ENCODE measurements at regions not wholly inside any gene's neighbourhood (a gene's known extent, or its start where the extent isn't known, plus 50 kb on each side); places are given as distances from the start of the nearest gene placed in this dataset.
"Not testable (repeated sequence)": the region's sequence is repeated elsewhere in the genome, so short reads cannot be mapped to it uniquely, and the experiment has no call there.

- H3K27me3 Mint-ChIP-seq (ENCODE audit: low read depth); H3K27ac Mint-ChIP-seq (ENCODE audit: unreplicated experiment): not testable (repeated sequence)
Measured at GRCh38 chr7:35914214-35914613, 113.4 kb downstream of the SEPTIN7 start.

GRCh38 chr7:35915247-35915955 is 114.5 kb downstream of the SEPTIN7 start:
- not testable (repeated sequence) for H3K27me3 Mint-ChIP-seq (ENCODE audit: low read depth); H3K4me1 Mint-ChIP-seq (ENCODE audit: low read depth); H3K9me3 Mint-ChIP-seq (ENCODE audit: low read depth); H3K4me3 Mint-ChIP-seq (ENCODE audit: unreplicated experiment); H3K27ac Mint-ChIP-seq (ENCODE audit: unreplicated experiment); DNase-seq (ENCODE audit: low spot score)
- H3K36me3 Mint-ChIP-seq (ENCODE audit: low read depth), result peaks cover 16% of the 10 kb centered on the region

More at GRCh38 chr7:35914214-35914613, 113.4 kb downstream of the SEPTIN7 start:
- not testable (repeated sequence) for DNase-seq (ENCODE audit: low spot score); H3K4me1 Mint-ChIP-seq (ENCODE audit: low read depth); H3K4me3 Mint-ChIP-seq (ENCODE audit: unreplicated experiment); H3K9me3 Mint-ChIP-seq (ENCODE audit: low read depth)
- peaks cover 16% of the 10 kb centered on the region for H3K36me3 Mint-ChIP-seq (ENCODE audit: low read depth)

GRCh38 chr7:35918217-35918616 is 117.4 kb downstream of the SEPTIN7 start:
- H3K27me3 Mint-ChIP-seq (ENCODE audit: low read depth); DNase-seq (ENCODE audit: low spot score); H3K9me3 Mint-ChIP-seq (ENCODE audit: low read depth); H3K4me3 Mint-ChIP-seq (ENCODE audit: unreplicated experiment); H3K4me1 Mint-ChIP-seq (ENCODE audit: low read depth); H3K27ac Mint-ChIP-seq (ENCODE audit: unreplicated experiment): not testable (repeated sequence)
- peaks cover 10% of the 10 kb centered on the region for H3K36me3 Mint-ChIP-seq (ENCODE audit: low read depth)

- not testable (repeated sequence) for H3K36me3 Mint-ChIP-seq (ENCODE audit: low read depth); H3K4me1 Mint-ChIP-seq (ENCODE audit: low read depth); H3K27me3 Mint-ChIP-seq (ENCODE audit: low read depth); H3K9me3 Mint-ChIP-seq (ENCODE audit: low read depth); H3K4me3 Mint-ChIP-seq (ENCODE audit: unreplicated experiment); DNase-seq (ENCODE audit: low spot score)
- H3K27ac Mint-ChIP-seq (ENCODE audit: unreplicated experiment), result peak overlapping the region; percentile 47
Measured at GRCh38 chr7:35919607-35920006, 118.8 kb downstream of the SEPTIN7 start.

GRCh38 chr7:35921338-35921737 is 120.5 kb downstream of the SEPTIN7 start:
- not testable (repeated sequence) for H3K27me3 Mint-ChIP-seq (ENCODE audit: low read depth); DNase-seq (ENCODE audit: low spot score); H3K4me3 Mint-ChIP-seq (ENCODE audit: unreplicated experiment); H3K9me3 Mint-ChIP-seq (ENCODE audit: low read depth); H3K27ac Mint-ChIP-seq (ENCODE audit: unreplicated experiment); H3K4me1 Mint-ChIP-seq (ENCODE audit: low read depth); H3K36me3 Mint-ChIP-seq (ENCODE audit: low read depth)

- H3K27me3 Mint-ChIP-seq (ENCODE audit: low read depth); H3K27ac Mint-ChIP-seq (ENCODE audit: unreplicated experiment); H3K9me3 Mint-ChIP-seq (ENCODE audit: low read depth); H3K4me3 Mint-ChIP-seq (ENCODE audit: unreplicated experiment); DNase-seq (ENCODE audit: low spot score); H3K4me1 Mint-ChIP-seq (ENCODE audit: low read depth); H3K36me3 Mint-ChIP-seq (ENCODE audit: low read depth): not testable (repeated sequence)
Measured at GRCh38 chr7:35924668-35925067, 123.8 kb downstream of the SEPTIN7 start.

GRCh38 chr7:35926966-35927365 is 126.1 kb downstream of the SEPTIN7 start:
- not testable (repeated sequence) for H3K9me3 Mint-ChIP-seq (ENCODE audit: low read depth); H3K27ac Mint-ChIP-seq (ENCODE audit: unreplicated experiment); H3K4me3 Mint-ChIP-seq (ENCODE audit: unreplicated experiment); H3K4me1 Mint-ChIP-seq (ENCODE audit: low read depth); DNase-seq (ENCODE audit: low spot score); H3K27me3 Mint-ChIP-seq (ENCODE audit: low read depth); H3K36me3 Mint-ChIP-seq (ENCODE audit: low read depth)

GRCh38 chr7:35931134-35931533 is 130.3 kb downstream of the SEPTIN7 start:
- not testable (repeated sequence) for H3K4me3 Mint-ChIP-seq (ENCODE audit: unreplicated experiment); H3K36me3 Mint-ChIP-seq (ENCODE audit: low read depth); H3K4me1 Mint-ChIP-seq (ENCODE audit: low read depth); DNase-seq (ENCODE audit: low spot score); H3K9me3 Mint-ChIP-seq (ENCODE audit: low read depth); H3K27ac Mint-ChIP-seq (ENCODE audit: unreplicated experiment); H3K27me3 Mint-ChIP-seq (ENCODE audit: low read depth)

GRCh38 chr7:35931551-35931950 is 130.7 kb downstream of the SEPTIN7 start:
- DNase-seq (ENCODE audit: low spot score); H3K9me3 Mint-ChIP-seq (ENCODE audit: low read depth); H3K27me3 Mint-ChIP-seq (ENCODE audit: low read depth); H3K36me3 Mint-ChIP-seq (ENCODE audit: low read depth); H3K27ac Mint-ChIP-seq (ENCODE audit: unreplicated experiment); H3K4me1 Mint-ChIP-seq (ENCODE audit: low read depth); H3K4me3 Mint-ChIP-seq (ENCODE audit: unreplicated experiment): not testable (repeated sequence)

- not testable (repeated sequence) for H3K27ac Mint-ChIP-seq (ENCODE audit: unreplicated experiment); H3K9me3 Mint-ChIP-seq (ENCODE audit: low read depth); H3K36me3 Mint-ChIP-seq (ENCODE audit: low read depth); H3K27me3 Mint-ChIP-seq (ENCODE audit: low read depth); DNase-seq (ENCODE audit: low spot score); H3K4me1 Mint-ChIP-seq (ENCODE audit: low read depth); H3K4me3 Mint-ChIP-seq (ENCODE audit: unreplicated experiment)
Measured at GRCh38 chr7:35940695-35941094, 139.8 kb downstream of the SEPTIN7 start.

Data from chondrocyte (in vitro differentiated cells).